Thyroid gland (tissue), 4 donors: ENCODE measurements at regions not wholly inside any gene's neighbourhood (a gene's known extent, or its start where the extent isn't known, plus 50 kb on each side); places are given as distances from the start of the nearest gene placed in this dataset.

ENCODE experiments used
- POLR2A ChIP-seq, 2 donors: fragments of 450-650 bp; IDR thresholded peaks; one replicate each; pipeline ENCODE4 v1.6.1; 2017; ENCODE audit warnings: antibody characterized with exemption in 2 of 2, mild to moderate bottlenecking in 2 of 2, moderate library complexity in 1 of 2
- TF ChIP-seq, protein P1 (sequence below), 6 experiments: fragments of 200-600 bp in 3 of 6; fragments of 450-650 bp in 3 of 6; sonication (generic) in 3 of 6; IDR thresholded peaks; one replicate each; pipeline ENCODE4 v1.5.1; 2016 to 2019; ENCODE audit warnings: antibody characterized with exemption in 6 of 6, mild to moderate bottlenecking in 2 of 6, inconsistent platforms in 1 of 6, moderate library complexity in 1 of 6

DNA sequence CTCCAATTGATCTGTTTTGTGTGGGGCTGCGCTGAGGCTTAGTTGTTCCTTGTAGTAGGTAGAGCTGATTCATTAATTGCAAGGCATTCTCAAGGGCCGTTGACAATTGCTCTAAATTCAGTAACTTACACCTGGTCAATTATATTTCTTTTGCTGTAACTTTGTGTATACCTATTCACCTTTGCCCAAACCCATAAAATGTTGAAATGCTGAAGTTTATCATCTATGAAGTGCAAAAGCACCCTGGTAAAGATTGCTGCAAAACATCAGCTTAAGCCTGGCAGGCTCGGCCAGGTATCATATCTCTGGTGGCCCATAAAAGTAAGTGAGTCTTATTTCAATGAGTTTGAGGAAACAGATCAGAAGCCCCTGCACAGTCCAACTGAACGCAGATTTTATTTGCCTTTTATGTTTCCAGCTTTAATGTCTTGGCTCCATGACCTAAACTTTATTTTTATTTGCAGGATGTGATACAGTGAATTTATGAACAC lies 203.6 kb upstream of the SLCO3A1 start:
- TF ChIP-seq, protein P1, sequence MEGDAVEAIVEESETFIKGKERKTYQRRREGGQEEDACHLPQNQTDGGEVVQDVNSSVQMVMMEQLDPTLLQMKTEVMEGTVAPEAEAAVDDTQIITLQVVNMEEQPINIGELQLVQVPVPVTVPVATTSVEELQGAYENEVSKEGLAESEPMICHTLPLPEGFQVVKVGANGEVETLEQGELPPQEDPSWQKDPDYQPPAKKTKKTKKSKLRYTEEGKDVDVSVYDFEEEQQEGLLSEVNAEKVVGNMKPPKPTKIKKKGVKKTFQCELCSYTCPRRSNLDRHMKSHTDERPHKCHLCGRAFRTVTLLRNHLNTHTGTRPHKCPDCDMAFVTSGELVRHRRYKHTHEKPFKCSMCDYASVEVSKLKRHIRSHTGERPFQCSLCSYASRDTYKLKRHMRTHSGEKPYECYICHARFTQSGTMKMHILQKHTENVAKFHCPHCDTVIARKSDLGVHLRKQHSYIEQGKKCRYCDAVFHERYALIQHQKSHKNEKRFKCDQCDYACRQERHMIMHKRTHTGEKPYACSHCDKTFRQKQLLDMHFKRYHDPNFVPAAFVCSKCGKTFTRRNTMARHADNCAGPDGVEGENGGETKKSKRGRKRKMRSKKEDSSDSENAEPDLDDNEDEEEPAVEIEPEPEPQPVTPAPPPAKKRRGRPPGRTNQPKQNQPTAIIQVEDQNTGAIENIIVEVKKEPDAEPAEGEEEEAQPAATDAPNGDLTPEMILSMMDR (IDR thresholded peaks at IDR 0.05) = no peak
- no peak for TF ChIP-seq POLR2A (IDR thresholded peaks at IDR 0.05)
